ENCODE measurements at regions not wholly inside any gene's neighbourhood (a gene's known extent, or its start where the extent isn't known, plus 50 kb on each side); places are given as distances from the start of the nearest gene placed in this dataset.

- in situ Hi-C loops (cut with MboI; ENCODE audit: low pct_unique_long_range_greater_than_20kb, low sequenced_read_pairs, unreplicated experiment) = no loop called here
- DNase-seq (ENCODE audit: low spot score) = no peak
- TF ChIP-seq CTCF (IDR thresholded peaks at IDR 0.05; ENCODE audit: extremely low read depth, insufficient read depth, missing control alignments) = no peak
Measured at GRCh38 chr12:17361224-17361623, 728.8 kb downstream of the RERGL start.

DNA sequence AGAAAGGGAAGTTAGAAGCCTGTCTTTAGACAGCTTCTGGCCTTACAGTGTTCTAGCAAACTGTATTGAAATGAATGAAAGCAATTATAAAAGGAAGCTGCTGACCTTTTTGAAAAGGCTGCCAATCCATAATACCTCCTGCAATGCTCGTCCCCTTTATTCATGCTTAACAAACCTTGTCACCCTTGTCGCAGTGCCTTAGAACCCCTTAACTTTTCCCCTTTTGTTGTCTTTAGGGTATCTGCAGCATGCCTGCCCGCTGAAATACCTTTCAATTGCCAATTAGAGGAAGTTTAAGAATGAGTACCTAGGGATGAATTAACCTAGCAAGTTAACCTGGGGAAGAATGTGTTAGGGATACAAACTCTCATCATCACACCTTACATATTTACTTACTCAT, 731.2 kb downstream of the RERGL start:
- no peak for DNase-seq (ENCODE audit: low spot score)
- TF ChIP-seq CTCF (IDR thresholded peaks at IDR 0.05; ENCODE audit: extremely low read depth, insufficient read depth, missing control alignments) = no peak
- in situ Hi-C loops (cut with MboI; ENCODE audit: low pct_unique_long_range_greater_than_20kb, low sequenced_read_pairs, unreplicated experiment) = no loop called here

DNA sequence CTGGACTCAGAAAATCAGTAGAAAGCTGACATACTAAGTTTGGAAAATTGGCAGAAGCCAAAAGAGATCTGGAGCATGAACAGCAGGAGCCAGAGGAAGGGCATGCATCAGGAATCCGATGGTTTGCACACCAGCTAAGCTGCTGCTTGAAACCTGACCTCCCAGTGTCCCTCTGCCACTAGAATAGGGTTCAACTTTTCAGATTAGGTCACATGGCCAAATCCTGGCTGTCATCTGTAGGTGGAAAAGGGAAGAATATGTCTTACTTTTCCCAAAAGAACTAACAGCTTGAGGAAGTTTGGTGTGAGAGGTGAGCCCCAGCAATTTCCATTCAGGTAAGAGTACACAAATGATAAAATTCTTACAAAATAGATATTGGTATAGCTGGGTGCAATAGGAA, 732.6 kb downstream of the RERGL start:
- no peak for TF ChIP-seq CTCF (IDR thresholded peaks at IDR 0.05; ENCODE audit: extremely low read depth, insufficient read depth, missing control alignments)
- in situ Hi-C loops (cut with MboI; ENCODE audit: low pct_unique_long_range_greater_than_20kb, low sequenced_read_pairs, unreplicated experiment) = no loop called here
- DNase-seq (ENCODE audit: low spot score) = no peak

DNA sequence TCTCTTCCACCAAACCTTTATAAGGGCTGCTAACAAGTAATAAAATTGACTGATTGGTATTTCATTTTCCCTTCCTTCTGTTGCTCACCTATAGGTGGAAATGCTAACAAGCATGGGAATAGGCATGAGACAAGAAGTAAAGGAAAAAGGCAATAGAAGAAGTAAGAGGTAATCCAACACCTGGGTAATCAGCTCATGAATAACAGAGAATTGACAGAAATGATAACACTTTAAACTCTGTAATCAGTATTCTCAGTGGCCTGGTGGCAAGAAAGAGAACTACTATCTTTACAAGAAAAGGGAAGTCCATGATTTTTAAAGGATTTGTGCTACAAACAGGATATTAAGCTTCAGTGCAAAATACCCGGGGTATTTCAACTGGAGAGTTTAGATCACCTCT, 737.8 kb downstream of the RERGL start:
- no peak for DNase-seq (ENCODE audit: low spot score)
- in situ Hi-C loops (cut with MboI; ENCODE audit: low pct_unique_long_range_greater_than_20kb, low sequenced_read_pairs, unreplicated experiment) = no loop called here
- TF ChIP-seq CTCF (IDR thresholded peaks at IDR 0.05; ENCODE audit: extremely low read depth, insufficient read depth, missing control alignments) = no peak

DNA sequence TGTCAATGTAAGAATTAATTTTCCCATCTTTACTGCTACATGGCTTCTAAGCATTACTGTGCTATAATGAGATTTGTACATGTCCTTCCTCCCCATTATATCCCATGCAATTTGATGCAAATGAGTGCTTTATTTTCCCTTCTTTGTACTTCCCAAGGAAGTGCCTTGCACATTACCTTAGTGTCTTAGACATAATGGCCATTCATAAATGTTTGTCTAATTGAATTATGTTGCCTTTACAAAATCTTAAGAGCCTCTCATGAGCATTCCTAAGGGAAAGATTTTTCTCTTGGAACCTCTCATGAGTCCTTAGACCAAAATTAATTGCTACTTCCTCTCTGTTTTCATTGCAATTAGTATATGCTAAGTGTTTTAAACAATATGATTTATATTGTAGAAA, 741.7 kb downstream of the RERGL start:
- no peak for TF ChIP-seq CTCF (IDR thresholded peaks at IDR 0.05; ENCODE audit: extremely low read depth, insufficient read depth, missing control alignments)
- in situ Hi-C loops (cut with MboI; ENCODE audit: low pct_unique_long_range_greater_than_20kb, low sequenced_read_pairs, unreplicated experiment) = no loop called here
- DNase-seq (ENCODE audit: low spot score) = no peak

GRCh38 chr12:17344649-17345048, 738.7 kb upstream of the LMO3 start:
- no peak for DNase-seq (ENCODE audit: low spot score)
- in situ Hi-C loops (cut with MboI; ENCODE audit: low pct_unique_long_range_greater_than_20kb, low sequenced_read_pairs, unreplicated experiment) = no loop called here
- TF ChIP-seq CTCF (IDR thresholded peaks at IDR 0.05; ENCODE audit: extremely low read depth, insufficient read depth, missing control alignments) = no peak

- DNase-seq (ENCODE audit: low spot score) = no peak
- no peak for TF ChIP-seq CTCF (IDR thresholded peaks at IDR 0.05; ENCODE audit: extremely low read depth, insufficient read depth, missing control alignments)
- in situ Hi-C loops (cut with MboI; ENCODE audit: low pct_unique_long_range_greater_than_20kb, low sequenced_read_pairs, unreplicated experiment) = no loop called here
Measured at GRCh38 chr12:17342381-17342961, 736.5 kb upstream of the LMO3 start.
